Thyroid gland (tissue), 4 donors: ENCODE measurements at regions not wholly inside any gene's neighbourhood (a gene's known extent, or its start where the extent isn't known, plus 50 kb on each side); places are given as distances from the start of the nearest gene placed in this dataset.

Experiments used
- CTCF ChIP-seq, 6 experiments: fragments of 200-600 bp in 3 of 6; fragments of 450-650 bp in 3 of 6; sonication (generic) in 3 of 6; IDR thresholded peaks; one replicate each; pipeline ENCODE4 v1.5.1; 2016 to 2019; ENCODE audit warnings: antibody characterized with exemption in 6 of 6, mild to moderate bottlenecking in 2 of 6, inconsistent platforms in 1 of 6, moderate library complexity in 1 of 6
- POLR2A ChIP-seq, 2 donors: fragments of 450-650 bp; IDR thresholded peaks; one replicate each; pipeline ENCODE4 v1.6.1; 2017; ENCODE audit warnings: antibody characterized with exemption in 2 of 2, mild to moderate bottlenecking in 2 of 2, moderate library complexity in 1 of 2

GRCh38 chr3:144415492-144415891 lies 443.9 kb downstream of the DIPK2A start:
- TF ChIP-seq CTCF (IDR thresholded peaks at IDR 0.05) = no peak
- TF ChIP-seq POLR2A (IDR thresholded peaks at IDR 0.05) = no peak
